ENCODE measurements at regions not wholly inside any gene's neighbourhood (a gene's known extent, or its start where the extent isn't known, plus 50 kb on each side); places are given as distances from the start of the nearest gene placed in this dataset.

DNA sequence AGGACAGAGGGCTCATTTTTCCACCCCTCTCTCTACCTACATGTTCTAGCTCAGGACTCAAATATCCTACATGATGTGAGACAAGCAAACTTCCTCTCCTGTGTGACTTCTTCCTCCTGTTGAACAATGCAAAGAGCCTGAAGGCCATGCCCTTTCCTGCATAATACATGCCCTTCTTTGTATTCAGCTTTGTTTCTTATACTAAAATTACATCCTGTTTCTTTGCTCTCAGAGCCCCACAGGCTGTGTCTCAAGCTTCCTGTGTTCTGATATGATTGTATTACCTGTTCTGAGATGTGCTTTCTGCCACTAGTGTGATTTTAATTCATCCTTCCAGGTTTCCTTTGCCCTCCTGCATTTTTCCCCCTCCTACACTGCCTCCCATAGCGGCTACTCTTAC, 166.4 kb upstream of the AFF2 start:
- TF ChIP-seq EP300 (IDR thresholded peaks at IDR 0.05) (no peak), POLR2A (IDR thresholded peaks at IDR 0.05; ENCODE audit: low read depth) (no peak)
- TF ChIP-seq, protein P1, sequence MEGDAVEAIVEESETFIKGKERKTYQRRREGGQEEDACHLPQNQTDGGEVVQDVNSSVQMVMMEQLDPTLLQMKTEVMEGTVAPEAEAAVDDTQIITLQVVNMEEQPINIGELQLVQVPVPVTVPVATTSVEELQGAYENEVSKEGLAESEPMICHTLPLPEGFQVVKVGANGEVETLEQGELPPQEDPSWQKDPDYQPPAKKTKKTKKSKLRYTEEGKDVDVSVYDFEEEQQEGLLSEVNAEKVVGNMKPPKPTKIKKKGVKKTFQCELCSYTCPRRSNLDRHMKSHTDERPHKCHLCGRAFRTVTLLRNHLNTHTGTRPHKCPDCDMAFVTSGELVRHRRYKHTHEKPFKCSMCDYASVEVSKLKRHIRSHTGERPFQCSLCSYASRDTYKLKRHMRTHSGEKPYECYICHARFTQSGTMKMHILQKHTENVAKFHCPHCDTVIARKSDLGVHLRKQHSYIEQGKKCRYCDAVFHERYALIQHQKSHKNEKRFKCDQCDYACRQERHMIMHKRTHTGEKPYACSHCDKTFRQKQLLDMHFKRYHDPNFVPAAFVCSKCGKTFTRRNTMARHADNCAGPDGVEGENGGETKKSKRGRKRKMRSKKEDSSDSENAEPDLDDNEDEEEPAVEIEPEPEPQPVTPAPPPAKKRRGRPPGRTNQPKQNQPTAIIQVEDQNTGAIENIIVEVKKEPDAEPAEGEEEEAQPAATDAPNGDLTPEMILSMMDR (IDR thresholded peaks at IDR 0.05) = no peak
